PC-3 (cell line): ENCODE measurements at regions not wholly inside any gene's neighbourhood (a gene's known extent, or its start where the extent isn't known, plus 50 kb on each side); places are given as distances from the start of the nearest gene placed in this dataset.

Experiments used
- EZH2 ChIP-seq: fragments of 300-600 bp; sonication (generic); IDR thresholded peaks from one replicate; pipeline ENCODE4 v1.6.1; 2017; ENCODE audit warnings: antibody characterized with exemption, mild to moderate bottlenecking, low read length; ENCODE audit not compliant: unreplicated experiment
- EZH2phosphoT487 ChIP-seq: fragments of 300-600 bp; sonication (generic); IDR thresholded peaks from 2 replicates; pipeline ENCODE4 v1.6.1; 2018; ENCODE audit warnings: mild to moderate bottlenecking, antibody characterized with exemption, low read length, borderline replicate concordance
- TF ChIP-seq, protein P1 (sequence below): fragments of 300-600 bp; sonication (generic); conservative IDR thresholded peaks from 2 replicates; pipeline ENCODE4 v1.5.1; 2017; ENCODE audit warnings: antibody characterized with exemption, low read depth, mild to moderate bottlenecking, low read length

DNA sequence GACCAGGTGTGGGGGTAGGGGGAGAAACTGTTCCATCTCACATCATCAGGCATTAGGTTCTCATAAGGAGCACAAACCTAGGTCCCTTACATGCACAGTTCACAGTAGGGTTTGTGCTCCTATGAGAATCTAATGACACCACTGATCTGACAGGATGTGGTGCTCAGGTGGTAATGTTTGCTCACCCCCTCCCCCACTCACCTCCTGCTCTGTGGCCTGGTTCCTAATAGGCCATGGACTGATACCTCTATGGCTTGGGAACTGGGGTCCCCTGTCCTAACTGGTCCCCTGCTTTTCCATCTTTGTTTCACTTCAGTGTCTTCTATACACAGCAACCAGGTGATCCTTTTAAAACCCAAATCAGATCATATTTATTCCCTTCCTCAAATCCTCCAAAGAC is 267.8 kb downstream of the TNS1 start:
- TF ChIP-seq, protein P1, sequence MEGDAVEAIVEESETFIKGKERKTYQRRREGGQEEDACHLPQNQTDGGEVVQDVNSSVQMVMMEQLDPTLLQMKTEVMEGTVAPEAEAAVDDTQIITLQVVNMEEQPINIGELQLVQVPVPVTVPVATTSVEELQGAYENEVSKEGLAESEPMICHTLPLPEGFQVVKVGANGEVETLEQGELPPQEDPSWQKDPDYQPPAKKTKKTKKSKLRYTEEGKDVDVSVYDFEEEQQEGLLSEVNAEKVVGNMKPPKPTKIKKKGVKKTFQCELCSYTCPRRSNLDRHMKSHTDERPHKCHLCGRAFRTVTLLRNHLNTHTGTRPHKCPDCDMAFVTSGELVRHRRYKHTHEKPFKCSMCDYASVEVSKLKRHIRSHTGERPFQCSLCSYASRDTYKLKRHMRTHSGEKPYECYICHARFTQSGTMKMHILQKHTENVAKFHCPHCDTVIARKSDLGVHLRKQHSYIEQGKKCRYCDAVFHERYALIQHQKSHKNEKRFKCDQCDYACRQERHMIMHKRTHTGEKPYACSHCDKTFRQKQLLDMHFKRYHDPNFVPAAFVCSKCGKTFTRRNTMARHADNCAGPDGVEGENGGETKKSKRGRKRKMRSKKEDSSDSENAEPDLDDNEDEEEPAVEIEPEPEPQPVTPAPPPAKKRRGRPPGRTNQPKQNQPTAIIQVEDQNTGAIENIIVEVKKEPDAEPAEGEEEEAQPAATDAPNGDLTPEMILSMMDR, result no peak
- TF ChIP-seq EZH2, result no peak
- no peak for TF ChIP-seq EZH2phosphoT487
